ENCODE measurements at regions not wholly inside any gene's neighbourhood (a gene's known extent, or its start where the extent isn't known, plus 50 kb on each side); places are given as distances from the start of the nearest gene placed in this dataset.

- Mint-ChIP-seq H3K27ac (peak overlapping the region; percentile 11), H3K4me1 (peaks cover 7% of the 10 kb centered on the region), H3K27me3 (ENCODE audit: insufficient read depth, low read depth) (peaks cover 26% of the 10 kb centered on the region), H3K9me3 (peaks cover 10% of the 10 kb centered on the region), H3K4me3 (no peak overlapping the region), H3K36me3 (no peaks in the 10 kb centered on the region)
- Histone ChIP-seq H3K4me2 (no peak overlapping the region), H3K4me1 (no peaks in the 10 kb centered on the region), H3K9me3 (ENCODE audit: low read depth) (no peaks in the 10 kb centered on the region), H3K27me3 (no peaks in the 10 kb centered on the region), H3K27ac (no peak overlapping the region), H3K4me3 (no peak overlapping the region), H2AFZ (replicated peaks) (no peak overlapping the region), H4K20me1 (ENCODE audit: low read depth) (no peaks in the 10 kb centered on the region), H3K79me2 (ENCODE audit: low read depth) (no peaks in the 10 kb centered on the region), H3K9ac (no peak overlapping the region), H3K36me3 (no peaks in the 10 kb centered on the region), H3F3A (ENCODE audit: low read depth) (no peaks in the 10 kb centered on the region)
- TF ChIP-seq EZH2 (IDR thresholded peaks at IDR 0.05) (no peak), EZH2phosphoT487 (IDR thresholded peaks at IDR 0.05) (no peak)
- TF ChIP-seq, protein P1, sequence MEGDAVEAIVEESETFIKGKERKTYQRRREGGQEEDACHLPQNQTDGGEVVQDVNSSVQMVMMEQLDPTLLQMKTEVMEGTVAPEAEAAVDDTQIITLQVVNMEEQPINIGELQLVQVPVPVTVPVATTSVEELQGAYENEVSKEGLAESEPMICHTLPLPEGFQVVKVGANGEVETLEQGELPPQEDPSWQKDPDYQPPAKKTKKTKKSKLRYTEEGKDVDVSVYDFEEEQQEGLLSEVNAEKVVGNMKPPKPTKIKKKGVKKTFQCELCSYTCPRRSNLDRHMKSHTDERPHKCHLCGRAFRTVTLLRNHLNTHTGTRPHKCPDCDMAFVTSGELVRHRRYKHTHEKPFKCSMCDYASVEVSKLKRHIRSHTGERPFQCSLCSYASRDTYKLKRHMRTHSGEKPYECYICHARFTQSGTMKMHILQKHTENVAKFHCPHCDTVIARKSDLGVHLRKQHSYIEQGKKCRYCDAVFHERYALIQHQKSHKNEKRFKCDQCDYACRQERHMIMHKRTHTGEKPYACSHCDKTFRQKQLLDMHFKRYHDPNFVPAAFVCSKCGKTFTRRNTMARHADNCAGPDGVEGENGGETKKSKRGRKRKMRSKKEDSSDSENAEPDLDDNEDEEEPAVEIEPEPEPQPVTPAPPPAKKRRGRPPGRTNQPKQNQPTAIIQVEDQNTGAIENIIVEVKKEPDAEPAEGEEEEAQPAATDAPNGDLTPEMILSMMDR (IDR thresholded peaks at IDR 0.05): no peak
- DNase-seq (ENCODE audit: low spot score): no peak
Measured at GRCh38 chr1:53384796-53385195, 56.9 kb upstream of the LRP8 start.

- H3K27me3 ChIP-seq: no peaks in the 10 kb centered on the region
- H3K27ac ChIP-seq: no peak overlapping the region
- no peaks in the 10 kb centered on the region for H3K36me3 Mint-ChIP-seq
- H3K9me3 Mint-ChIP-seq: peaks cover 10% of the 10 kb centered on the region
- H3K36me3 ChIP-seq: no peaks in the 10 kb centered on the region
- no peak overlapping the region for H2AFZ ChIP-seq (replicated peaks)
- H3K4me1 Mint-ChIP-seq: peaks cover 7% of the 10 kb centered on the region
- H3K4me2 ChIP-seq: no peak overlapping the region
- no peaks in the 10 kb centered on the region for H3K79me2 ChIP-seq (ENCODE audit: low read depth)
- no peaks in the 10 kb centered on the region for H3K9me3 ChIP-seq (ENCODE audit: low read depth)
- no peaks in the 10 kb centered on the region for H3K4me1 ChIP-seq
- no peak overlapping the region for H3K27ac Mint-ChIP-seq
- H3F3A ChIP-seq (ENCODE audit: low read depth): no peaks in the 10 kb centered on the region
- no peak for TF ChIP-seq EZH2phosphoT487 (IDR thresholded peaks at IDR 0.05)
- no peak for TF ChIP-seq EZH2 (IDR thresholded peaks at IDR 0.05)
- TF ChIP-seq, protein P1 (IDR thresholded peaks at IDR 0.05): no peak
- no peak overlapping the region for H3K4me3 Mint-ChIP-seq
- DNase-seq (ENCODE audit: low spot score): no peak
- peaks cover 24% of the 10 kb centered on the region for H3K27me3 Mint-ChIP-seq (ENCODE audit: insufficient read depth, low read depth)
- no peak overlapping the region for H3K9ac ChIP-seq
- H3K4me3 ChIP-seq: no peak overlapping the region
- H4K20me1 ChIP-seq (ENCODE audit: low read depth): no peaks in the 10 kb centered on the region
Measured at GRCh38 chr1:53385276-53386225, 57.7 kb upstream of the LRP8 start.

DNA sequence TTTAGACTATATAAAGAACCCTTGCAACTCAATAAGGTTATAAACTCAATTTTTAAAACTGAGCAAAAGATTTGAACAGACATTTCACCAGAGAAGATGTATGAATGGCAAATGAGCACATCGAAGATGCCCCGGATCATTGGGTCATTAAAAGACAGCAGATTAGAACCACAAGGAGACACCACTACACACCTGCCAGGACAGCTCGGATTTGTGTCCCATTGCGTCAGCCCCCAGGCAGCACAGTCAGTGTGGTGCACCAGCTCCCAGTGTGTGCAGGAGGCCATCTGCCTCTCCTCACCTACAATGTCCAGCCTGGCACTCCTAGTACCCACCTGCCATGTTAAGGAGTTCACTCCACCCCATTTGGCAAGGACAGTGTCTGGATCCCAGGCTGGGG, 61.1 kb upstream of the LRP8 start:
- H3K27ac ChIP-seq: no peak overlapping the region
- H3K27me3 ChIP-seq: no peaks in the 10 kb centered on the region
- Mint-ChIP-seq H3K9me3 (peaks cover 10% of the 10 kb centered on the region), H3K36me3 (no peaks in the 10 kb centered on the region), H3K4me1 (peaks cover 12% of the 10 kb centered on the region), H3K27ac (no peak overlapping the region), H3K27me3 (ENCODE audit: insufficient read depth, low read depth) (peaks cover 13% of the 10 kb centered on the region), H3K4me3 (no peak overlapping the region)
- no peaks in the 10 kb centered on the region for H3K36me3 ChIP-seq
- no peak for DNase-seq (ENCODE audit: low spot score)
- H3F3A ChIP-seq (ENCODE audit: low read depth): no peaks in the 10 kb centered on the region
- no peaks in the 10 kb centered on the region for H3K4me1 ChIP-seq
- H3K4me3 ChIP-seq: no peak overlapping the region
- H3K4me2 ChIP-seq: no peak overlapping the region
- TF ChIP-seq EZH2phosphoT487 (IDR thresholded peaks at IDR 0.05) (no peak), EZH2 (IDR thresholded peaks at IDR 0.05) (no peak)
- TF ChIP-seq, protein P1 (IDR thresholded peaks at IDR 0.05): no peak
- H2AFZ ChIP-seq (replicated peaks): no peak overlapping the region
- H3K79me2 ChIP-seq (ENCODE audit: low read depth): no peaks in the 10 kb centered on the region
- H3K9me3 ChIP-seq (ENCODE audit: low read depth): no peaks in the 10 kb centered on the region
- no peak overlapping the region for H3K9ac ChIP-seq
- no peaks in the 10 kb centered on the region for H4K20me1 ChIP-seq (ENCODE audit: low read depth)

Measured in neural progenitor cell (in vitro differentiated cells).